NOMO-1 treated with dmso at 0.1 percent for 144 hours (cell line): ENCODE measurements at regions not wholly inside any gene's neighbourhood (a gene's known extent, or its start where the extent isn't known, plus 50 kb on each side); places are given as distances from the start of the nearest gene placed in this dataset.
"Not testable (repeated sequence)": the region's sequence is repeated elsewhere in the genome, so short reads cannot be mapped to it uniquely, and the experiment has no call there.

Experiments used
- DNase-seq: peaks from one replicate; lab custom pipeline; 2025; ENCODE audit not compliant: unreplicated experiment; lab: John Stamatoyannopoulos, UW

GRCh38 chr12:46553911-46554310 lies 181.3 kb upstream of the SLC38A2 start:
- no peak for DNase-seq

DNA sequence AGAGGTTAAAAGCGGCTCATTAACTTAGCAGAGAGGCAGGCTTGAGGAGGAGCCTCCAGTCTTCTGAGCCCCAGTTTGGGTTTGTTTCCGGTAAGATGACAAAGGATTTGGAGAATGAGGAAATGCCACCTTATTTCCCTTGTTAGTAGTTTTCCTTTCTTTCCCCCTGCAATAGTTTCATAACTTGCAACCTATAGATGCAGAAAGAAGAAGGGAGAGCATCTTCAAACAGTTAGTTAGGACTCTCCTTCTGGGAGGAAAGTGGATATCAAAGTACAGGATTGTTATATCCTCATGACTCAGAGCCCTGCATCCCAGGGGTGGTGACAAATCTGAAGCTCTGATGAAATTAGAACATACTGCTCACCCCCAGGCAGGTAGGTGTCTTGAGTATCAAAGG lies 180.7 kb upstream of the SLC38A2 start:
- no peak for DNase-seq

DNA sequence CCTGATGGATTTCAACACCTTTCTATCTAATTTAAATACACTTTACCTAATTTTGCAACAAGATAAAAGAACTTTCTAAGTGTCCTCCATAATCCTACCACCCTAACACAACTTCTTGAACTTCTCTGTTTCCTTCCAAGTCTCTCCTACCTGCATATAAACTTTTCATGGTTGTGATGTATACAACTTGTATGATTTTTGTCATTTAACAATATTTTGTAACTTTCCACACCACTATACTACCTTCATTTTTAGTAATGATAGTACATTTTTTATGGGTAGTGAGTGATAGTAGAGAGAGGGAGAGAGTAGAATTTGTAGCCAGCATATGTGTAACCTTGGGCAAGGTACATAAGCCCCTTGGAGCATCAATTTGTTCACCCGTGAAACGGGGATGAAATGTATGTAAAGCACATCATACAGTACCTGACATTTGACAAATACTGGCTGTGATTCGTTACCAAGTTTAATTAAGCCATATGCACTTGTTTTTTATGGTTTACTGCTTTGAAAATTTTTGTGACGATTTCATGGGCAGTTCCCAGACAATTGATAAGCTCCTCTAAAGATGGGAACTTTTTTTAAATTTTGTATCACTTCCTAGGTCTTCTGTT lies 177.8 kb upstream of the SLC38A2 start:
- DNase-seq = no peak

DNA sequence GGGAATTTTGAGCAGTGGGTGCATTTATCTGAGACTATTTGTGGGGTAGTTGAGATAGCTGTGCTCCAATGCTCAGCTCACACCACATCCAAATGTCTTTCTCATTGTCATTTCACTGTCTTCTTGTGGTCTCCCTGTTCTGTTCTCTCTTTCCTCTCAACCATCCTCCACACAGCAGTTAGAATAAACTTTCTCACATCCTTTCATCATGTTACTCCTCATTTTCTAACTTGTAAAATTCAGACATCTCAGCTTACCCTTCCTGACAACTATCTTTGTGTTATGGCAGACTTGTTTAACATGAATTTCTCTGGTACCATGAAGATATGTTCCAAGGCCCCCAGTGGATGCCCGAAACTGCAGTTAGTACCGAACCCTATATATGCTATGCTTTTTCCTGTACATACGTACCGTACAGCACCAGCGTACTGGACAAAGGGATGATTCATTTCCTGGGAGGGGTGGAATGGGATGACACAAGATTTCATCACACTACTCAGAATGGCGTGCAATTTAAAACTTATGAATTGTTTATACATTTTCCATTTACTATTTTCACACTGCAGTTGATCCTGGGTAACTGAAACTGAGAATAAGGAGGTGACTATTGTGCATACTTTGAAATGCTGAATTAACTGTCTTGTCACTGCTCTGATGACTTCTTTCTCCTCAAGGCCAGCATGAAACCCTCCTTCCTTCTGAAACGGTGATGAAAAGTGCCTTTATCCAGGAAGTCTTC lies 177.1 kb upstream of the SLC38A2 start:
- DNase-seq = peak; percentile 15

- no peak for DNase-seq
Measured at GRCh38 chr12:46548605-46549071, 176.1 kb upstream of the SLC38A2 start.

- no peak for DNase-seq
Measured at GRCh38 chr12:46547421-46548354, 175.1 kb upstream of the SLC38A2 start.

- DNase-seq = no peak
Measured at GRCh38 chr12:46546634-46547273, 174.2 kb upstream of the SLC38A2 start.

GRCh38 chr12:46543378-46543795 lies 170.8 kb upstream of the SLC38A2 start:
- DNase-seq = not testable (repeated sequence)

DNA sequence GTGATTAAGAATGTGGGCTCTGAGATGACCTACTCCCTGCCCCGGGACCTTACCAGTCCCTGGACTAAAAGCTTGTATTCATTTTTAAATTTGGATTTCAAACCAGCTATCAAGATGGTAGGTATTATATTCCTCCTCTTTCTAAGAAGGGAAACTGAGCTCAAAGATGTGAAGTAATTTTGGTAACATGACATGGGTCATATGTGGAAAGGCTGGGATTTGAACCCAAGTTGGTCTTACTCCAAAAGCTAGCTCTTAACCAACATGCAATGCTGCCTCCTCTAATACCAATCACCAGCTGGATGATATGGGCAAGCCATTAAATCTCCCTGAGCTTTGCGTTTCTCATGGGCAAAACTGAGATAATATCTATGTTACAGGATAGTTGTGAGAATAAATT lies 166.4 kb upstream of the SLC38A2 start:
- no peak for DNase-seq

GRCh38 chr12:46537387-46537955 lies 164.9 kb upstream of the SLC38A2 start:
- DNase-seq = no peak

DNA sequence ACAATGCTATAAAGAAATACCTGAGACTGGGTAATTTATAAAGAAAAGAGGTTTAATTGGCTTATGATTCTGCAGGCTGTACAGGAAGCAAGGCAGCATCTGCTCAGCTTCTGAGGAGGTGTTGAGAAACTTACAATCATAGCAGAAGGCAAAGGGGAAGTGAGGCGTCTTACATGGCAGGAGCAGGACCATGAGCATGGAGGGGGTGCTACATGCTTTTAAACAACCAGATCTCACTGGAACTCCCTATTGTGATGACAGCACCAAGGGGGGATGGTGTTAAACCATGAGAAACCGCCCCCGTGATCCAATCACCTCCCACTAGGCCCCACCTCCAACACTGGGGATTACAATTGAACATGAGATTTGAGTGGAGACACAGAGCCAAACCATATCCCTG lies 163.7 kb upstream of the SLC38A2 start:
- DNase-seq = peak; percentile 87

DNA sequence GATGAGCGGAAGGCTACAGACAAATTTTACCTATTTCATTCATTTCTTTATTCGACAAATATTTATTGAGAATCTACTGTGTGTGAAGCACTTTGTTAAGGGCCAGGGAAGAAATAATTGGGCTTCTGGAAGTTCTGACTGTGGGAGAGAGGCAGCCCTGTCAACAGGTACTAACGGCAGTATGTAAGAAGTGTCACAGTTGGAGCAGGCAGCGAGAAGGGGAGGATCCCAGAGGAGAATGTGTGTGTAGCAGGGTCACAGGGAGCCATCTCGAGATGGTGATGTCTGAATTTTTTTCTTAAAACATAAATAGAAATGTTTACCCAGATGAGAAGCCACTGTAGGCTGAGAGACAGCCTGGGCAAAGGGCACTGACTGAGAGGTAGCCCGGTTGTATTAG lies 163.3 kb upstream of the SLC38A2 start:
- DNase-seq = no peak

DNA sequence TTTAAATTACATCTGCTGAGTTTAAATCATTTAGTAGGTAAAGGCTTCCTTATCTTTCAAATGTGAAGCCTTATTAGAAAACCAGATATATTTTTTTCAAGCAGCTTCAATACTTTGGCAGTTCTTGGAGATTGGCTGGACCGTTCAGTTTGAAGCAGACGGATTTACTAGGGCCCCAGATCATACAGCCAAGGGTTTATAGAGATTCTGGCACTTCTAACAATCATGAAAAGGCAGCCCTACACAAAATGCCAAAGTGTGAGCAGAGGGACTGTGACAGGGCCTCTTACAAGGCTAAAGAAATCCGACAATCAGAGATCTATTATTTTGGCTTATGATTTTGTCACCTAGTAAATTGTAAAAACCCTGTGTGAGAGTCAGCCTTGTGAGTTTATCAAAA lies 162.8 kb upstream of the SLC38A2 start:
- DNase-seq = no peak

DNA sequence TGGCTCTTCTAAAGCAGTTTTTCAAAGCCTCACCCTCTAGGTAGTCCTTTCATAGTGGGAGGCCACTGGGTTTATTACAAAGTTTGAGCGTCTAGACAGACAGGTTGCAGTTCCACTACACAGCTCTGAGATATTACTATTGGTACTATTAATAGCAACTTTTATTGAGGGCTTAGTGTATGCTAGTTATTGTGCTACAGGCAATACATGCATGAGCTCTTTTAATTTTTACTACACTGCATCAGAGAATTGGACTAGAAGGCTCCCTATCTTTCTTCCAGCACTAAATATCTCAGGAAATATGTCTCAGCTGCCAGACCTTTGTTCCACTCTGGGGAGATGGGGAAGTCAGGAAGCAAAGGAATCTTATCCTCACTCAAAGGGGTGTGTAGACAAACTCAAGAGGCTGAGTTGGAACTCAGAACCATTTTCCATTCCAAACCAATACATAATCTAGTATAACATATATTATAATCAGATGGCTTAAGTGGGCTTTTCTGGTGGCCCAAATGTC lies 161.8 kb upstream of the SLC38A2 start:
- no peak for DNase-seq

- no peak for DNase-seq
Measured at GRCh38 chr12:46533723-46534122, 161.2 kb upstream of the SLC38A2 start.

DNA sequence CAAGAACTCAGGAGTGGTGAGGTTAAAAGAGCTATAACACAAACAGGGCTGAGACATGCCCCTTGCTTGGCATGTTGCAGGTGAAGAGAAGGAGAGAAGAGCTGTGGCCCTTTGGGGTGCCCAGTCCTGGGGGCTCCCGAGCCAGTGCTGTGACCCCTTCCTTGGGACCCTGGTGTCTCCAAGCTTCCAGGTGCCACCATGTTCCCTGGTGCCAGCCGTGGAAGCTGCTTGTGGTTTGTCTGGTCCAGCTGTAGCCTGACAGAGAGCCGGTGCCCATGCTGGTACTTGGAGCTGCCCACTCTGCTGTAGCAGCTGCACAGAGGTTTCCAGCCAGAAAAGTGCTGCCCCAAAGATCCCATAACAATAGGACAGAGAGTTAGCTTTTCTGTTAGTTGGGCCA lies 159.2 kb upstream of the SLC38A2 start:
- no peak for DNase-seq

DNA sequence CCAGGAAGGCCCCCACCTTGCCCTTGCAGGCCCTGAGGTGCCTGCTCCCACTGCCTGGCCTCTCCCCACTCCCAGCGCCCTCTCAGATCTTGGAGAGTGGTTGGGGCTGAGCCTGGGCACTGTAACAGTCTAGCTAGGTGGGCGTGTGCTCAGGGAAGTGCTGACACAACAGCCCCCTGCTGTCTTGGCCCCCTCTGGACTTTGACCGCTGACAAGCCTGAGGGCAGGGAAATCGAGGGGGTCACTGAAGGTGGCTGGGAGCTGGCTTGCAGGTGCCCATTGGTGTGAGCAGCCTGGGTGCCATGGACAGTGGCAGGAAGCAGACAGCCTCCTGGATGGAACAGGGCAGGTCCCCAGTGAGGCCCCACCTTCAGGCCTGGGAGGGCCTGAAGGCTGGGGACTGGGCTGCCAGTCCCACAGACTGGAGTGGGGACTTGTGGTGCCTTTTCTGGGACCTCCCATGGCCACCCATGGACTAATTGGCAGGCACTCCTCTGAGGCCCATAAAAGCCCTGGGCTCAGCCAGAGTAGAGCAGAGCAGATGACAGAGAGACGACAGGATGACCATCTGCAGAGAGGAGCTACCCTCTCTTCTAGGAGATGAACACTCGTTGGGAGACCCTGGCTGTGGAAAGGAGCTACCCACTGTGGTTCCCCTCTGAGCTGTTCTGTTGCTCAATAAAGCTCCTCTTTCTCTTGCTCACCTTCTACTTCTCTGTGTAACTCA lies 158.6 kb upstream of the SLC38A2 start:
- no peak for DNase-seq

DNA sequence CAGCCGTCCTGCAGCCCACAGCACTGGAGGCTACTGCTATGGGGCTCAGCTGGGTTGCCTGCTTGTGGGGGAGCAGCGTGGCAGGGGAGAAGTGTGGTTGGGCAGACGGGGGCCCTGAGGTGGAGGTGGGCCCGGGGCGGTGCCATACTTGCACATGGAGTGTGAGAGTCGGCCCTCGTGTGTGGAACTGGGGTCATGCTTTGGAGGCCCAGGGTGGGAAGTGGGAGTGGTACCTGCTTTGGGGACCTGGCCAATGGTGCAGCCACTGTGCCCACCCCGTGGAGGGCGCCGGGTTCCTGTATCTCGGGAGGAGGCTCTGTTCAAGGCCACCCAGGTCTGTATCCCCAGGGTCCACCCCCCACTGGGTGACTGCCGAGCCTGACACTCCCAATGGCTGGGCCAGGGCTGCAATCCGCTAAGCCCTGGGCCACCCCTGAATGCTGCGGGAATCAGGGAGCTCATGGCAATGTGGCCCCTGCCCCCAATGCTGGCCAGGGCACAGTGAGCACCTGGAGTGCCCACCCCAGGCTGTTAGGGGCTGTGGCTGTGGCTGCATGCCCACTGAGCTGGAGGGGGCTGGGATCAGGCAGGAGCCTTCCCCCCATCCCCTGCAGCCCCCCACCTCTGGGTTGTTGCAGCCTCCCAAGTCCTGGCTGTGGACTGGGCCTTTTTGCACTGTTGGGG lies 157.9 kb upstream of the SLC38A2 start:
- DNase-seq = no peak

DNA sequence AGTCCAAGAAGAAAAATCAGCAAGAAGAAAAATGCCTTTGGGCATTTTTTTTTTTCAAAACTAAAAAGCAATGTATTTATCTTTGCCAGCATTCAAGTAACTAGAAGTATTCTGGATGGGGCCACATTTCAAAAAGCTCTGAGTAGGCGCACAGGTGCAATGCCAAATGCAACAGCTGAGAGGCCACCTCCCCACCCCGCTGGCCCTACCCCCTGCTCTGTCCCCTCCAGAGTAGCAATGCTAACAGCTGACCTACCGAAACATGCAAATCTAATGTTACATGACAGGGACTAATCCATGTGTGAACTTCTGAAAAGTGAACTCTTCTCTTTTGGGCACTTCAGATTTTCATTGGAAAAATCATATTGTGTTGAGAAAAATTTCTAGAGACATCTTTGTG lies 153.7 kb upstream of the SLC38A2 start:
- DNase-seq = no peak
